Prostate gland (tissue), 2 donors: ENCODE measurements at regions not wholly inside any gene's neighbourhood (a gene's known extent, or its start where the extent isn't known, plus 50 kb on each side); places are given as distances from the start of the nearest gene placed in this dataset.

ENCODE experiments used
- POLR2AphosphoS5 ChIP-seq: sonication (generic); formaldehyde crosslinking; IDR thresholded peaks from one replicate; pipeline ENCODE4 v1.6.1; 2017; ENCODE audit warnings: antibody characterized with exemption
- TF ChIP-seq, protein P1 (sequence below), 4 experiments: fragments of 200-600 bp in 2 of 4; fragments of 450-650 bp in 2 of 4; sonication (generic) in 2 of 4; IDR thresholded peaks; 1 replicate in 3 of 4; 2 replicates in 1 of 4; pipeline ENCODE4 v1.5.1; 2016 to 2019; ENCODE audit warnings: antibody characterized with exemption in 4 of 4, mild to moderate bottlenecking in 2 of 4, moderate library complexity in 2 of 4

DNA sequence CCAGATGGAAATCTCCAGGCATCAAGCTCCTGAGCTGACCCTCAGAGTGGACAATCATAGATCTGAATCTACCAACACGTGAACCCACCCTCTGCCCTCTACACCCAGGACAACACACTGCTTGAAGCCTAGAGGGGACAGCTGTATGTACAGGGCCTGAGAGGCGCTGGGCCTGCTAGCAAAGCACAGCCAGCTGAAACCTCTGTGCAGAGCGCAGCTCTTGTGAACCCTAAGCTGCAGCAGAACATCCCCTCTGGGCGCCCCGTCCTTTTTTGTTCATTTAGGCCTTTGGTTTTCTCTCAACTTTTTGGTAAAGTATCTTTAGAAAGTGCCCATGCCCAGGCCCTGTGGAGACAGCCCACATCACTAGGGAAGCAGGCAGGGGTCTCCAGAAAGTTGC is 62.4 kb upstream of the SPTLC1 start:
- TF ChIP-seq POLR2AphosphoS5, result no peak
- TF ChIP-seq, protein P1, sequence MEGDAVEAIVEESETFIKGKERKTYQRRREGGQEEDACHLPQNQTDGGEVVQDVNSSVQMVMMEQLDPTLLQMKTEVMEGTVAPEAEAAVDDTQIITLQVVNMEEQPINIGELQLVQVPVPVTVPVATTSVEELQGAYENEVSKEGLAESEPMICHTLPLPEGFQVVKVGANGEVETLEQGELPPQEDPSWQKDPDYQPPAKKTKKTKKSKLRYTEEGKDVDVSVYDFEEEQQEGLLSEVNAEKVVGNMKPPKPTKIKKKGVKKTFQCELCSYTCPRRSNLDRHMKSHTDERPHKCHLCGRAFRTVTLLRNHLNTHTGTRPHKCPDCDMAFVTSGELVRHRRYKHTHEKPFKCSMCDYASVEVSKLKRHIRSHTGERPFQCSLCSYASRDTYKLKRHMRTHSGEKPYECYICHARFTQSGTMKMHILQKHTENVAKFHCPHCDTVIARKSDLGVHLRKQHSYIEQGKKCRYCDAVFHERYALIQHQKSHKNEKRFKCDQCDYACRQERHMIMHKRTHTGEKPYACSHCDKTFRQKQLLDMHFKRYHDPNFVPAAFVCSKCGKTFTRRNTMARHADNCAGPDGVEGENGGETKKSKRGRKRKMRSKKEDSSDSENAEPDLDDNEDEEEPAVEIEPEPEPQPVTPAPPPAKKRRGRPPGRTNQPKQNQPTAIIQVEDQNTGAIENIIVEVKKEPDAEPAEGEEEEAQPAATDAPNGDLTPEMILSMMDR (IDR thresholded peaks at IDR 0.05), result no peak
